SKM-1 (cell line): ENCODE measurements at regions not wholly inside any gene's neighbourhood (a gene's known extent, or its start where the extent isn't known, plus 50 kb on each side); places are given as distances from the start of the nearest gene placed in this dataset.

Source experiments
- DNase-seq: peaks from one replicate; lab custom pipeline; 2025; ENCODE audit not compliant: unreplicated experiment; lab: John Stamatoyannopoulos, UW

DNA sequence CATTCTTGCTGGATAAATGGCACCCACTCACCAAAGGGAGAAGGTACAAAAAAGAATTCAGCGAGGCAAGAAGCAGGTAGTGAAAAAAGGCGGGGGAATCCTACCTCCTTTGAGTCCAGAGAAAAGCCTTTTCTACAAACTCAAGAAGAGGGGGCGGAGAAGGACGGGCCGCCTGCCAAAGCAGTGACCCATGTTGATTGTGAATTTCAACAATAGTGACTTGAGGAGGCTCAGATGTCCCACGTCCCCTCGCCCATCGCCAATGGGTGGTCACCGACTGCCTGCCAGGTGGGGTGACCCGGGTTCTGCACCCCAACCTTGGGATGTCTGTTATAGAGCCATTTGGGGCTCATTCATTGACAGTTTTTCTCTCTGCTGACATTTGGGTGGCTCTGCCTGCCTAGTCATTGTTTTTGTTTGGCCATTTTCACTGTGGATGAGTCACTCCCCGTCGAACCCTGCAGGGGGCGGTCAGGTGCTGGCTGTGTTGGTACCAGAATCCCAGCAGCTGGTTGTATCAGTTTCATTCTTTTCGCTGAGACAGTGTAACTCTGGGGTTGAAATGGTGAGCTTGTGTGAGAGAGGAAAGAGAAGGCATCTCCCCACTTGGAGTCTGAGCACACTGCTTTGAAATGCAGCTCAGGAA lies 163.4 kb upstream of the NCAM1 start:
- no peak for DNase-seq

DNA sequence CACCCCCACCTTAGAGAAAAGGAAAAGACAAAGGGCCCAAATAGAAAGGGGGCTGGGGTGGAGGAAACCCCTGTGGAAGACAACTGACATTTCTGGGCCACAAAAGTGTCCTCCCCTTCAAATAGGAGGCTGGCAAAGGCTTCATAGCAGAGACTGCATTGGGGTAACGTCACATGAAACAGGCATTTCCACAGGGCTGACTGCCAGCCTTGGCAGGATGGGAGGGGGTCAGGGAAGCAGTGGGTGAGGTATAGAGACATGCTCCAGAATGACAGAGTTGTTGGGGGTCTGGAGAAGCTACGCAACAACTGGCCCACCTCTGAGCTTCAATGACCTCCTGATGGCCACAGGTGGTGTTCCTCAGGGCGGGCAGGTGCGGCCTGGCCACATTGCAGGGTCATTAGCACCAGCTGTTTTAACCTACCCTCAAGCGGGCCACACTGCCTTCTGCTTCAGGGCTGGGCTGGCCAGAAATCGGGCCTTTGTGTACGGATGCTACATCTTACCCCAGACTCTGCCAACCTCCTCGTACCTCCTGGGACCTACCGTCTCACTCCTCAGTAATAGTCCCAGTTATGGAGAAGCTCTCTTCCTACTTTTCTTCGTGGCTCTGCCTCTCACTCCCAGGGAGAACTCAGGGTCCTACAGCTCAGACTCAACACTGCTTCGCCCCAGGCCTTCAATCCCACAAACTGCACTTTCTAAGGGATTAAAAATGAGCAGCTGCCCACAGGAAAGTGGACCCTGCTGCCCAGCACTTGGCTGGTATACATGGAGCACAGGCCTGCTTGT lies 160.0 kb upstream of the NCAM1 start:
- DNase-seq = no peak

DNA sequence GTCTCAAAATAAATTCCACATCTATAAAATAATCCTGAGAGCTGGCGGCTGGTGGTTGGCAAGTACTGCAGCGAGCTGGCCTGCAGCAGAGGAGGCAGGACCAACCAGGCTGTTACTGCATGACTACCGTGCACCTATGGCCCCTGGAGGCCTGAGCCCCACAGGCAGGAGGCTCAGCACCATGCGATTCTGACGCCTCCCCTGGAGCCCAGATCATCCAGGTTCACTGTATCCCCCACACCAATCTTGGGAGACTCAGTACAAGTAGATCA lies 159.5 kb upstream of the NCAM1 start:
- DNase-seq = no peak

DNA sequence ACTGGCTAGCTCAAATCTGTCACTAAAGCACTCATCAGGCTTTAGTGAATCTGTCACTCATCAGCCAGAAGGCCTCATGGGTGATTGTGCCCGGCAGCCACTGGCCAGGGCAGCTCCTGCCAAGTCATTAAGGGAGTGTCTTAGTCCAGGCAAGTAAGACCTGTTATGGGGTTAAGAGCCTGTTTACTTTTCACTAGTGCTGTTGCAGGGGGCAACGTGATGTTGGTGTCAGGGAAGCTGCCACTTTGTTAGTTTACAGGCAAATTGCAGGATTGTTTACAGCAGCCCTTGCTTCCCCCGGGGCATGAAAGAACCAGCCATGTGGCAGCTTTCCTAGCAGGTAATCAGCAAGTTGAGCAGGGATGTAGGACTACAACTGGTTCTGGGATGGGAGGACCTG lies 155.6 kb upstream of the NCAM1 start:
- DNase-seq = no peak

DNA sequence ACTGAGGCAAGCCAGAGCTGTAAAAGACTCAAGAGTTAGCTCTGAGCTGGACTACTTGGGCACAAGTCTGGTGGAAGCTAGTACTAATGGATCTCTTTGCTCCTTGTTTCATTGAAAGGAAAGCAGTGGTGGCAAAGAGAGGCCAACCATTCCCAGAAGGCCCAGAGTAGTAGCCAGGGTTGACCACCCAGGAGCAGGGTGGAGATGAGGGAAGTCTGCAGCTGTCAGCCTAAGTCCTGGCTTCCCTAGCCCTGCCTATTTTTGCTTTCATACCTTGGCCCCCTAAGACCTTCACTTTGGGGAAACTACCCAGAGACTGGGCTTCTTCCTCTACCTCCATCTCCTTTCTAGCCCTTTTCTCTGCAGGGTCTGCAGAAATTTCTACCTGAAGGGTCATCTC lies 155.0 kb upstream of the NCAM1 start:
- DNase-seq = no peak

DNA sequence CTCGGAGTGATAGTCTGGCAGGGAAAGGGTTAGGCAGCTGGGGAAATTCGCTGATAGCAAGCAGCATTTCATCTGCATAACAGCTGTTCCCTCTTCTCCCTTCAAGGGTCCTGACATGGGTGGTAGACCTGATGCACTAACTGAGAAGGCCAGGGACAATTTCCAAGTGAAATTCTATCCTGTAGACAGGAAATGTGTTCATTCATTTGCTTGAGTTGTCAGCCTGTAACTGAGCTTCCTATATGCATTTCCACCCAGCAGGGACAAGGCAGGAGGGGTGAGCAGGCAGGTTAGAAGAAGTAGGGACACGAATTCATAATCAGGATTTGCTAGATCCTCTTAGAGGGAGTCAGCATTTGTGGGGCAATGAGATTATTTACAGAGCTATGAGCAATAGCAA lies 154.3 kb upstream of the NCAM1 start:
- DNase-seq = no peak

DNA sequence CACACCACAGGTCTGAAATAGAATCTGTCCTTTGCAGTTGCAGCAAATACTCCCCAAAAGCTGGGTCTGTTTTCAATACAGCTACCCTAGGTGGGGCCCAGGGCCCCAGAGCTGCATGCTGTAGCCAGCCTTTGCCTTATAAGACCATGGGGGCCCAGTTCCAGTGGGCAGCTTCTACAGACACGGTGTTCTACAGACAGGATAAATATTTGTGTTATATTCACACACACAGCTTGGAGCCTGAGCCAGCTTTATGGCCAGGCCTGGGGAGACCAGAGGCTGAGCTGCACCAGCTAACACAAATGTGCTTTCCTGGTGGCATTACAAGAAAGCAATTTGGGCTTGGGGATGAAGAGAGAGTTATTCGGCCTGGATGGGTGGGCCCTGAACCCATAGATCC lies 151.8 kb upstream of the NCAM1 start:
- DNase-seq = no peak

DNA sequence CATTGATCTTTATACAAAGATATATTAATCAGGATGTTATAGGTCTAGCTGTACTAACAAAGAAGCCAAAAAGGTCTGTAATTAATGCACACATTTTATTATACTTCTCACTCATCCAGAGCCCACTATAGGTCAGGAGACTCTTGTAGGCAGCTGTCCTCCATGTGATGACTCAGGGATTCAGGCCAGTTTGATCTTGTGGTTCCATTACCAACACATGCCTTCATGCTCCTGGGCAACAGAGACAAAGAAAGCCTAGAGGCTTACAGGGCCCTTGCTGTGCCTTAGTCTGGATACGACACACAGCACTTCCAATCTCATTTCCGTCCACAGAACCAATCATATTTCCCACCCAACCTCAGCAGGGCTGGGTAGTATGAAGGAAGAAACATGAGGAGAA lies 150.3 kb upstream of the NCAM1 start:
- no peak for DNase-seq

DNA sequence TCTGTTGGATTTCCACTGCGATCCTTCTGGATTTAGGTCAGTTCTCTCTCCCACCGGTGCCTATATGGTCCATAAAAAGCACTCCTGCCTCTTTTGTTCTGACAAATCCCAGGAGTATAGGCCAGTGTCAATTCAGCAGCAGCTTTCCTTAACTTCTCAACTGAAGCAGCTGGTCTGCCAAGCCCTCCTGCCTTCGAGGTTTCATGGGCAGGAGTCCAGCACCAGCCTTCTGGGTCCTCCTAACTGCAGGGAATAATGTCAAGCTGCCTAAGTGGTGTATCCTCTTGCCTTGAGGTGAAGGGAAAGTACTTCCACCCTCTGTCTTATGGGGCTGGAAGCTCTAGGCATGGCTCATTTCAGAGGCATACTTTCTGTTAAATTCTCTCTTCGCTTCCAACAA lies 149.4 kb upstream of the NCAM1 start:
- no peak for DNase-seq

DNA sequence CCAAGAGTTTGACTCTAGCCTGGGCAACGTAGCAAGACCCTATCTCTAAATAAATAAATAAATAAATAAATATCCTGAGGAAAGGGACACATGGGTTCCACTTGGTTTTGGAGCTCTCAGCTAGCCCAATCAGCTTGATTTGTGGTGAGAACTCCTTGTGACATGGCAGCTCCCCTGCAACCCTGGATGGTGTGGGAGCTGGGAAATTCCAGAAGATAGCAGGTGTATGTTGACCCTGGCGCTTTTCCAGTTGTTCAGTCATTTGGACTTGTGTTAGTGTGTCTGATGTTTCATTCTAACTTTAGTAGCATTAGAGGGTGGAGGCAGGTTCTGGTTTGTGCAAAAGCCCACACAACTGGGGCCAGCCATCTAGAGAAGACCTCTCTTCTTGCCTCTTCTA lies 148.5 kb upstream of the NCAM1 start:
- no peak for DNase-seq

DNA sequence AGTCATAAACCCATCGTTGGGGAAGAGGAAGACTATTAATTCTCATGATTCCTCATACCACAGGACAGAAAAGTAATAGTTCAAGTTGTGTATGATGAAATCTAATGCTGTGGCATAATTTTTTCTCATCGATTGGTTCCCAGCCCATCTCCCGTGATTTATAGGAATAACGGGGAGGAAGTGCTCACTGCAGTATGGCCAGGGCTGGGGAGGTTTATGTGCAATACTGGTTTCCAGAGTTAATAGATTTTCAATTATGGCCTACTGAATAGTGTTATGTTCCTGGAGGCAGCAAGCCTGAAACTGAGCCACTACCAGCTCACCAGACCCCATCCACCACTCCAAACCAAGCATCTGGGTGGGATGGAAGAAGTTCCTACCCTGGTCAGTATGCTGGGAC lies 147.1 kb upstream of the NCAM1 start:
- no peak for DNase-seq

DNA sequence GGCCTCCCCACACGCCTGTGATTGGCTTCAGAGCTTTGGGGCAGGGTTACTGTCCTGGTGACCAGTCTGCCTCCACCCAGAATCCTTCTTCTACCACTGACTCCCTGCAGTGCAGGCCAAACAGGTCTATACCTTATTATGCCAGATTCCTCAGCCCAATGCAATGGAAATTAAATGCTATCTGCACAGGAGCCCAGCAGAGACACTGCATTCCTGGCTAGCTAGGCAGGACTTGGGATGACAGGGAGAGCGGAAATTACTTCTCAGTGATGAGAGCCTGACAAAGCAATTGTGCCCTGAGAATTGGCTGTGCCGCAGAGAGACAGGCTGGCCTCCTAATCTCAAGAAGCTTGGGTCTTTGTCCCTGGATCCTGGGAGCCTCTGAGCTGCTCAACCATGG lies 143.8 kb upstream of the NCAM1 start:
- DNase-seq = no peak

DNA sequence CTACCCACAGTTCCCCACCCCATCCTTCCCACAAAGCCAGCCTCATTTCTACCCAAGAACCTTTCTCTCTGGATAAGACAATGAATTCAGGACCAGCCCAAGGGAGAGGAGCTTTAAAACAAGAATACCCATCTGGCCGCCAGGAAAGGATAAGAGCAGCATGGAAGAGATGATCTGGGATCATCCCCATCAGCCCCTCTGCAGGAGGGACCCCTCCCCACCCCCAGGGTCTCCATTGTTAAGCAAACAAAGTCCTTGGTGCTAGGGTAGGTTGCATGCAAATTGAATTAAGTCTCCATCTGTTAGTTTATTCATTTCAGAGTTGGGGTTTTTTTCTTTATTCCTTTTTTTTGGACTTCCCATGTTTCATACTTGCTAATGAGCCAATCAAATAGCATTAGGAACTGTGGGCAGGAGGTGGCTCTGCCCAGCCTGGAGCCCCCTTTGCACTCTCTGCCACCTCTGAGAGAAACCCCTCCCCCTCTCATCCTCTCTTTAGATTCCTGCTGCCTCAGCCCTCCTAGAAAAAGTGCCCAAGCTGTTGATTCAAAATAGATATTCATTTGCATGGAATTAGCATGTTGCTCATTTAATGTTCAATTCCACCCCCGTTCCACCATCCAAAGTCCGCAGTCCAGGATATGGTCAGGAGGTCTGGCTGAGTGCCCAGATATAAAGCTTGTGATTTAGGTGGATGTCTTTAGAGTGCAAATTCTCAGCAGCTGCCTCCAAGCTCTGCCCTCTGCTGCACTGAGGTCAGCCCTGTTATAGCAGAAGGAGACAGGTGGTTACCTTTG lies 138.5 kb upstream of the NCAM1 start:
- no peak for DNase-seq

DNA sequence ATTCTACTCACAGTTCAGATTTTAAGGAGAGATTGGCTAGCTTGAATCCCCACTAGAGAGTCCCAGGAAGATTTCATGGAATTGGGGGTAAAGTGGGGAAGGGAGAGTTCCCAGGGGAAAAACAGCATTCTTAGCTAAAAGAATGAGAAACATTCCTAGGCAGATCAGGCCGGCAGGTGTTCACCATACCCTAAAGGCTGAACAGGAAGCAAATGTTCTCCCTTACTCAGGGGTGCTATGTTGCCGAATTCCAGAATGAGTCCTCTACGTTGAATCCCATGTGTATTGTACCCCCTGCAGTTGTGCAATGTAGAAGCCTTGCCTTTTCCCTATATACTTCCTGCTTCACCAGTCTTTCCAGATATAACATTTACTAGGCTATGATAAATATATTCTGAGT lies 135.2 kb upstream of the NCAM1 start:
- no peak for DNase-seq

DNA sequence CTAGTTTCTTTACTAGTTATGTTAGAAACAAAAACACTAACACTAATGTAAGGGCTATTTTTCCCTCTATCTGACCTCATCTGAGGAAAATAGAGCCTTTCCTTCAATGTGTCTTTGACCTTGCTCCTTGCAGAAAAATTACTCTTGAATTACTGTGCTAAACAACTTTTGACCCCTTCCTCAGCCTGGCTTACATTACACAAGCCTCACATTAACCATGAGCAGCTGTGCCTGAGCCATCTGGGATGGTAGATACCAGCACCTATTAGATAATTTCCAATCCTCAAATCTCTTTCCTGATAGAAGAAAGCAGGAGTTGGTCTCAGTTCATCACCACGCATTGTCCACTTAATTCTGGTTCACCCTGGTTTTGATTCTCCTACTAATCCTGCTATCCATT lies 134.4 kb upstream of the NCAM1 start:
- DNase-seq = no peak

DNA sequence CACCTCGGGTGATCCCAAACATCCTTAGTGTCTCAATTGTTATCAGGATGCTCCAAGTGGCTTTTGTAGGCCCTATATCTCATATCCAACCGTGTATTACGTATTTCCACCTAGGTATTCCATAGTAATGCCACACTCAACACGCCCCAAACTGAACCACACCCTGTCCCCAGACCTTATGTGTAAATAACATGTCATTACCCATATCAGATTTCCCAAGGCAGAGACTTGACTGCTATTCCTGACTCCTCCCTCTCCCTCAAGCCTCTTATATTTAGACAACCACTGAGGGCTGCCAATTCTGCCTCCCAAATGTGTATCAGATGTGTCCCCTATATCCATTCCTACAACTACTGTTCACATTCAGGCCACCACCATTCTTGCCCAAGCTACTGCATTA lies 132.8 kb upstream of the NCAM1 start:
- DNase-seq = no peak

DNA sequence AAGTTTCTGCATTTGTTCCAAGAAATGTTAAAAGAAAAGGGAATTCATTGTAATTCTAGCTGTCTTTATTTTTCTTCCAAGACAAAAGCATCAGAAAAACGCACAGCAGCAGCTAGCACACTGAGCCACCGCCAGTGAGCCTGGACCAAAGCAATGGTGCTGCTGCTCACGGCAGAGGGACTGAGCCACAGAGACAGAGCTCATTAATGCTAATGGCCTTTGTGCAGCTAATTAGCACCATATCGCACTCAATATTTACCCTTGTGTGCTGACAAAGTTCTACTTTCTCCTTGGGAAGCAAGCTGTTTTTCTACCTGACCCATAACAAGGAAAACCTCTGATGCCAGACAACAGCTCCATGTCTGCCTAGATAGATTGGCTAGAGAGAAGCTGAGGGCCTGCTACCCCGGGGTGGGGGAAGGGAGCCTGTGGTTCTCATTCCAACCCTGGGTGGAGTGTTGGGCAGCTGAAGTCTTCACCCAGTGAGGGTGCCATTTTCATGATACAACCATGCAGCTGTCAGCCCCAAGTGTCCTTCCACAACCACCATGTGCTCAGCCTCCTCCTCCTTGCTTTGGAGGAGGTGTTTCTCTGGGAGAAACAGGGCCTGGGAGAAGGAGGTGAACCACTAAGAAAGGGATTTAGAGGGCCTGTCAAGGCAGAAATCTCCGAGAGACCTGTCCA lies 131.1 kb upstream of the NCAM1 start:
- no peak for DNase-seq

DNA sequence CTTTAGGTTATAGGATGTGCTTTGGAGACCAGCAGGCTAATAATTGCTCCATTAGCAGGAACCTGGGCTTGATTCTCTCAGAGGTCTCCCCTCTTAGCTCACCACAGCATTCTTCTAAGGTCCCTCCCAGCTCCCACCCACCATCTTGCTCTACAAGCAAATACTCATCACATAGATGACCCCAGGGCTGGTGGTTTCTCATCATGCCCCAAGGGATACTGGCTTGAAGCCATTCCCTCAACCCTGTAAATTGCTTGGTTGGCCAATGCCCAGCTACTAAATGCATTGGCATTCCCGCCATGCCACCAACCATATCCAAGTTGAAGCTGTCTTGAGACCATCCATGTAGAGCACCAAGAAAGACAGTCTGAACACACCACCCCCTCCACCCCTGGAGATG lies 130.2 kb upstream of the NCAM1 start:
- no peak for DNase-seq

DNA sequence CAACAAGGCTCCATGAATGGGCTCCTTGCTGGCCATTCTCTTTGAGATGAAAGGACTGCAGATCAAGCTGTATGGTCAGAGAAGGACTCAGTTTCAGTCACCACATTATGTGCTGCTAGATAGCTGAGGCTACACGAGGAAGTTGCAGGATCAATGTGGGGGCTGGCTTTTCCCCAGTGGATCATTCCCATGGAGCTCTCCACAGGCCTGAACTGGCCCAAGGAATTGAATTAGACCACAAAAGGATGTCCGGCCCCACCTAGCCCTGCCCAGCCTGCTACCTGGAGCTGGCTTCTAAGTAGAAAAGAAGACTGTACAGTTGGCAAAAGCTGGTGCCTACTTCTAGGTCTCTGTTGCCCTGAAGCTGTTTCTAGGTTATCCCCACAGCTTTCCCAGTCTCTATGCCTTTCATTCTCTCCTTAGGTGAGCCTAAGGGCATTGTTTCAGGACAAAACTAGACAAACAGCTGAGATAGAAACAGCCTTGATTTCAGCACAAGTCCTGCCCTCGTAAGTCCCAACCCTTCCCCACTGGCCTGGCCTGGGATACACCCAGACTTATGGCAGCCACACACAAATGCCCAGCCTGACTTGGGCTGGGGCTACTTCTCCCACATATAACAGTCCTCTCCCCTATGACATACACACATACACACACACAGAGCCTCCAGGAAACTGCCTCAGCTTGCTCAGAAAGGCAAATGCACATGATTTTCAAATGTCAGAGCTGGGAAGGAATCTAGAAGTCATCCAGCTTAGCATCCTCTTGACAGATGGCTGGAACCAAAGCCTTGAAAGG lies 129.1 kb upstream of the NCAM1 start:
- no peak for DNase-seq

DNA sequence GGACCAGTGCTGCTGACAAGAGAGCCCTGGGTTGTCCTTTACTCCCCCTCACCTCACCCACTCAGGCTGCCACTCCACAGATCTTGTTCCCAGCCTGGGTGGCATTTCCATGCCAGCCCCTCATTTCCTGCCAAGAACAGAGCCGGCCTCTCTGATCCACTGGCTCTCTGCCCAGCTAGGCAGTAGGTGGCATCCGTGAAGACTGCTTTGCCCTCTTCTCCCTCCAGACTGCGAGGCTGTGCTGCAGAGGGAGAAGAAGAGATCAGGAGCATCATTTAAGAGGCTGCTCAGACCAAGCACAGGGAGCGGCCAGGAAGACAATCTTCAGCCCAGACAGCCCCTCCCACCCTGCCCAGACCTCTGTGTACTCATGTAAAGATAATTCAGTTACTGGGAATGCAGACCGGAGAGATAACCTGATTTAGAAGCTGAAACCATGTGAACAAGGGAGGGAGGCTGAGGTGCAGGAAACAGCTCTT lies 126.9 kb upstream of the NCAM1 start:
- DNase-seq = no peak
